Glomerular visceral epithelial cell (primary cell): ENCODE measurements at regions not wholly inside any gene's neighbourhood (a gene's known extent, or its start where the extent isn't known, plus 50 kb on each side); places are given as distances from the start of the nearest gene placed in this dataset.
"Not testable (repeated sequence)": the region's sequence is repeated elsewhere in the genome, so short reads cannot be mapped to it uniquely, and the experiment has no call there.

Source experiments
- DNase-seq: peaks from one replicate; pipeline ENCODE4 v3.0.0-alpha.2; 2016; ENCODE audit errors: extremely low spot score

DNA sequence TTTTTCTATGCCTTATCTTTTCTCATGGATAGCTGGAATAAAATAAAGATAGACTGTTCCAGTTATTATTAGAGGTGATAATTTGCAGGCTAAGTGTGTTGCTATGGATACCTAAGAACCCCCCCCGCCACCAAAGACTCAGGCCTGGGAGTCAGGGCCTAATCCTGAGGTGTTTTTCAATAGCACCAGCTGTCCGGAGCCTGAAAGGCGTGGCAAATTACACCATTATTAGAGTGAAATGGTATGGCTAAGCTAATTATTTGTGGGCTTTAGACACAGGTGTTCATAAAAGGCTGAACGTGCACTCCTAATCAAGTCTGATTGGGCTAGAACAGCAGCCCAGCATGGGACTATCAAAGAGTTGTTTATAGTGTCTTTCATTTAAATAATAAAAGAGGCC, 293.2 kb upstream of the DCC start:
- DNase-seq, result no peak

DNA sequence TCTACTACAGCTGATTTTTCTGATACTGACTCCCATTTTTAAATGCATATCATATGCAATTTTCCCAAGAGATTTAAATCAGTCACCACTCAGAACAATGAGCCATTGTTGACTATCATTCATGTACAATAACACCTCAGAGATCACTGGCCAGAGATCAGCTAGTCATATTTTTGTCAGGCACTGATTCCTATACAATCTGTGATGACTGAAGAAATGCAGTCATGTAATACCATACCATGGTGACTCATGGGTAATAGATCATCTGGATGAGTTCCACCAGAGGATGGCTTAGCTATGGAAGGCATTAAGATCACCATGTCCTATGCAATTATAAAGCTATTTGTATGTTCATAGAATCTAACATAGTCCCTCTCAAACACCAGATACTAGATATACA, 285.7 kb upstream of the DCC start:
- DNase-seq, result no peak

GRCh38 chr18:52060607-52061304, 279.2 kb upstream of the DCC start:
- no peak for DNase-seq

- DNase-seq, result no peak
These were observed 276.1 kb upstream of the DCC start for GRCh38 chr18:52063923-52064322.

GRCh38 chr18:52069201-52069600, 270.8 kb upstream of the DCC start:
- DNase-seq, result no peak

DNA sequence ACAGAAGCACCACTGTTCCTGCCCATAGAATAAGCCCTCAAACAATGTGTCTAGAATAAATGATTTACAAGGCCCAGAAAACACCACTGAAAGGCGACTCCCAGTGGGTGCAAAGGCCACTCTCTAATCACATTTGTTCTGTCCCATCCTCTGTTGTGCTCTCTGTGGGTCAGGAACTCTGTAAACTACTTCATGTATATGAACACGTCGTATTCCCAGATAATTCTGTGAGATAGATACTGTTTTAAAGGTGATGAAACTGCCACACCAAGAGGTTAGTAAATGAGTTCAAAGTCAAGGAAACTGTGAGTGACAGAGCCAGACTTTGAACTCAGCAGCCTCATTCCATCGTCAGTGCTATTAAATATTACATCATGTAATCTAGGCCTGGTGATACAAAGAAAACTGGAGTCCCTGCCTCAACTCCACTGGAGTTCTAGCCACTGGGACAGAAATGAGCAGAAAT, 269.7 kb upstream of the DCC start:
- no peak for DNase-seq

- DNase-seq, result no peak
These were observed 262.6 kb upstream of the DCC start for GRCh38 chr18:52077251-52077983.

DNA sequence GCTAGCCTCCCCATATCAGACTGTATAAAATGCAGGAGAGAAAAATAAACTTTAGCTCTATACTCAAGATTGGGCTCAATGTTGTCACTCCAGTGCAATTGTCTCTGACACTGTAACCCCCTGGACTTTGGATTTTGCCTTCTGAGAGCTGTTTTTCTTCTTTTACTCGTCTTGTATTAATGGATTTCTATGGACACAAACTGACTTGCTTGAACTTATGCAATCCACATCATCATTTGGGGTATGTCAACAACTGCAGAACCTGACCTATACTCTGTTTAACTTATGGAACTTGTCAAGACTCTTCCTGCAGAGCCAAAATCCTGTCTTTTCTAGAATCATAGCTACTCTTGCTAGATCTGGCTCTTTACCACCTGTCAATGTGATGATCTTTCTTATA, 257.8 kb upstream of the DCC start:
- DNase-seq, result no peak

- no peak for DNase-seq
These were observed 252.9 kb upstream of the DCC start for GRCh38 chr18:52087140-52087539.

- no peak for DNase-seq
These were observed 250.0 kb upstream of the DCC start for GRCh38 chr18:52090005-52090404.

GRCh38 chr18:52093171-52093570, 246.8 kb upstream of the DCC start:
- no peak for DNase-seq

DNA sequence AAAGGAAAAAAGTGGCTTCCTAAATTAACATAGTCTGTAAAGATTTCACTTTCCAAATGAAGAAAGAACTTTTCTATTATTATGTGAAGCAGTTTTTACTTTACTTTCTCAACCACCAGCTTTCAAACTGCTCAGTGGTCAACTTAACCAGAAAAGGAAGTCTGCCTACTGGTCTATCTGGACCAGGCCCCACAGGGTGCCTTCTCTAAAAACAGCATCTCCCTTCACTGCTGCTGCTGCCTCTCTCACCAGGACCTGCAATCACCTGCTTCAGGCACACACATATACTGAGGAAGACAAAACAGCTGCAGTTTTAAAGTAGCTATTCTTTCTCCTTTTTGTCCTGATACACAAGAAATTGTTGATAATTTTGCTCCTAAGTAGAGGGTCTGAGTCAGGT, 221.3 kb upstream of the DCC start:
- DNase-seq, result no peak

DNA sequence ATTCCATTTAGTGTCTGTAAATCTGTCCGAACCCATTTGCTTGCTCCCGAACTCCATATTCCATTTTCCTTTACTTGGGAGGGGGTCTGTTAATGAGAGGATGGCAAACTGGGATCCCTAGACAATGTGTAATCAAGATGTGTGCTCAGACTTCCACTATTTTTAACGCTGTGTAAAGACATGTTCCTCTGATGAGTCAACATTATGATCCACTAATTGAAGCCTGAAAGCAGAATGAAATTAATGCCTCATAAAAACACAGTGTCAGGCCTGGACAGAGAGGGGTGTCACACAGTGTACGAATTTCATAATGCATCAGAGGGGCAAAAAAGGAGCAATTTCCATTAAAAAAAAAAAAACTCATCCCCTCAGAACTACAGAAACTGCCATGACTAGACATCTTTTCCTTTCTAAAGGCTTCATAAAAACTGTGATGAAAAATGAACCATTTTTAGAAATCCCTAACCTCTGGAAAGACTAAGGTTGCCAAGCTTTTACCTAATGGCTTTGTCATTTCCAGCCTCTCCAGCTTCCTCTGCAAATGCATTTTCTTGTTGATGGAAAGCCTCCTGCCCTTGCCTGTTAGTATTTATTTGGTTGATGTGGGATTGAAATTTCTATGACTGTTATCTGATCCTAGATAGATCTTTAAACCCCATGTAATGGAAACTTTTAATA, 209.2 kb upstream of the DCC start:
- no peak for DNase-seq

DNA sequence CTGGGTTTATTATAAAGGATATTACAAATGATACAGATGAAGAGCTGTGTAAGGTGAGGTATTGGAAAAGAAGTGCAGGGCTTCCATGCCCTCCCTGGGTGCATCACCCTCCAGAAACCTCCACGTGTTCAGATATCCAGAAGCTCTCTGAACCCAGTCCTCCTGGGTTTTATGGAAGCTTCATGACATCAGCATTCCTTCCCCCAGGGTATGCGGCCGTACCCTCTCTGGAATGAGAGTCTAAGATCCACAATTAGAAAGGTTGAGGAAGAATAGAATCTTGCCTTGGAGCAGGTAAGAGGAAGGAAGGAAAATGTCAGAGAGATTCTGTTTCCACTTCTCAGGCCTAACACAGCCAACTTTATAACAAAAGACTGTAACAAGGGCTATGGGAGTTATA, 208.2 kb upstream of the DCC start:
- no peak for DNase-seq

- no peak for DNase-seq
These were observed 203.5 kb upstream of the DCC start for GRCh38 chr18:52136532-52136931.

GRCh38 chr18:52140986-52141385, 199.0 kb upstream of the DCC start:
- no peak for DNase-seq

DNA sequence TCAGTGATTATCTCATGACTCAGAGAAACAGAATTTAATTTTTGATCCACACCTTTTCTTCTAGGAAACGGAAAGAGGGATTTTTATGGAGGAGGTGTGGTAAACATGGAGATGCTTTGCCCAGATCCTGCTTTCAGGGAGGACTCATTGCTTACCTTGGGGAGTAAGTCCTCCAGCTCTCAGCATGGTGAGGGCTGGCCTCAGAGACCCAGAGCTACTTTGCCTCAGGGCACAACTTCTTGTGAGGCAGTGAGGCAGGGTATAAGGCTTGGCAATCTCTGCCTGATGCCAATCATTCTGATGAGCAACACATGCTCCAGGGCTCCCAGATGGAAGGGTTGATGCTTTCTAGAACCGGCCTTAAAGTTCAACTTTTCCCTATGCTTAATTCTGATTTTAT, 189.9 kb upstream of the DCC start:
- no peak for DNase-seq

GRCh38 chr18:52152036-52152435, 188.0 kb upstream of the DCC start:
- no peak for DNase-seq

GRCh38 chr18:52156166-52156565, 183.8 kb upstream of the DCC start:
- DNase-seq, result no peak

DNA sequence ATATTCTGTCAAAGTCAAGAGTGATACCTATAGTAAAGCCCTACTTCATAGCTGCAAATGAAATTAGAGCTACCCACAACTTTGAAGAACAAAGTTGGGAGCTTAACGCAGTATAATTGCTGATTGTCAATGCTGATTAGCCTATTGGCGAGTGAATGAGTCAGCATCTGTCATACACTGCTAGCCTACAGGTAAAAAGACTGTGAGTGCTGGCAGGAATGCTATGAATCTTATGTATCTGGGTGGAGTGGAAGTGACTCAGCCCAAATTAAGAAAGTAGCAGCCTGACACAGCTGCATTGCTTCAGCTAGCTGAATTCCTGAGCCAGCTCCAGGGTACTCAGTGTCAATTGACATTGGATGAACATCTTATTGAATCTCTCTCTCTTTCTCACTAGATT, 179.4 kb upstream of the DCC start:
- DNase-seq, result no peak

DNA sequence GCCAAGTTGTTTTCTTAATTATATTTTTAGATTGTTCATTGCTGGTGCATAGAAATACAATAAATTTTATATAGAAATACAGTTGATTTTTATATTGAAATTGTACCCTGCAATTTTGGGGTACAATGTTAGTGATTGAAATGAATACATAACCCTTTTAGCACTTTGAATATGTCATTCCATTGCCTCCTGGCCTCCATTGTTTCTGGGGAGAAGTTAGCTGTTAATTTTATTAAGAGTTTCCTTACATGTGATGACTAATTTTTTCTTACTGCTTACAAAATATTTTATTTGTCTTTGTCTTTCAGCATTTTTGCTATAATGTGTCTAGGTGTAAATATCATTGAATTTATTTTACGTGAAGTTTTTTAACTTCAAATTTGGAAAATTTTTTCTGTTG, 176.5 kb upstream of the DCC start:
- no peak for DNase-seq

DNA sequence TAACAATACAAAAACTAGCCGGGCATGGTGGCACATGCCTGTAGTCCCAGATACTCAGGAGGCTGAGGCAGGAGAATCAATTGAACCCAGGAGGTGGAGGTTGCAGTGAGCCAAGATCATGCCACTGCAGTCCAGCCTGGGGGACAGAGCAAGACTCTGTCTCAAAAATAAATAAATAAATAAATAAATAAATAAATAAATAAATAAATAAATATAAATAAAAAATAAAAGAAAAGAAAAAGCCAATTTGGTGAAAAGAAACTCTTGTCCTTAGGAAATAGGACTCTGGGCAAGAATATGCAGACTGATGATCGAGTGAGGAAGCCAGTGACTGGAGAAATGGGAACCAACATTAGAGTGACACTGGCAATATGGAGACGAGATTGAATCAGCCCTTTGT, 171.9 kb upstream of the DCC start:
- not testable (repeated sequence) for DNase-seq

DNA sequence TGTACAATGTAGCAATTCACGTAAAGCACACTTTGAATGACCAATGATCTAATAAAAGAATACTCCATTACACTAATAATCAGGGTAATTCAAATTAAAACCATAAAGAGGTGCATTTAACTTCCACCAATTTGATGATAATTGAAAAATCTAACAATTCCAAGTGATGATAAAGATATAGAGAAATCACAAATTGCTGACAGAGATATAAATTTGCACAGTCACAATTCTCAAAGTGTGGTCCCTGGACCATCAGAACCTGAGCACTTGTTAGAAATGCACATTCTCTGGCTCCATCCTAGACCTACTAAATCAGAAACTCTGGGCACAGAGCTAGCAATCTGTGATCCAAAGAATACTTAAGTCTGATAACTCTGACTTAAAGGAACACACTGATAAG, 165.8 kb upstream of the DCC start:
- DNase-seq, result no peak
